Dermis microvascular lymphatic vessel endothelial cell (primary cell): ENCODE measurements at regions not wholly inside any gene's neighbourhood (a gene's known extent, or its start where the extent isn't known, plus 50 kb on each side); places are given as distances from the start of the nearest gene placed in this dataset.

Experiments
- DNase-seq, 2 donors: peaks; one replicate each; pipeline versions ENCODE4 v3.0.0 to v3.0.0-alpha.2; 2010; ENCODE audit warnings: low read depth in 2 of 2

DNA sequence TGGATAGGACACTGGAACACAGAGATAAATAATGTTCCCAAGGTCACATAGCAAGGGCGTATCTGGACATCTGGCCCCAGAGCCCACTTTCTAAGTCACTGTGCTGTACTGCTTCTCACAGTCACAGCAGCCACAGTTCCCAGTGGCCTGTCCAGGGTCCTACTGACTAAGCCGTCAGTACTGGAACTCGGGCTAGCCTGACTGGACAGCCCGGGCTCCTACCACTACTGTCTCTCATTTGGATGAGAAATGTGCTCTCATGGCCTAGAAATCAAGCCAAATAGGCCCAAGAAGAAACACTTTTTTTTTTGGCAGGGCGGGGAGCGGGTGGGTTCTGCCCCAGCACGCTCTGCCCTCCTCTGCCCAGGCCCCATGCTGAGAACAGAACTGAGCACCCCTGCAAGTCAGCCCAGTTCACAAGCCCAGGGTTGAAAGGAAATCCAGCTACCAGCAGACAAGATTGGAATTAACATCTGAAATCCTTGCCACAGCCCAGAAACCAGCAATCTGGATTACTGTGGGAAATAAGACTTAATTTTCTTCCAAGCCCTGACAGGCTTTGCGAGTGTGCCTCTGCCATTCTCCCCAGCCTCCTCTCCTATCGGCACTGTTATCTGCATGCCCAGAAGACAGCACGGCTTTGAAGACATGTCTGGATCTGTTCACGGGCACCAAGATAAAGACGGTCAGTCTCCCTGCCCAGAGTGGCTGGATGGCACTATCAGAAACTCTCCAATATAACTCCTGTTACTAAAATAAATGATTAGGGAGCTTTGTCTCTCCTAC, 182.9 kb upstream of the NCAM1 start:
- no peak for DNase-seq

DNA sequence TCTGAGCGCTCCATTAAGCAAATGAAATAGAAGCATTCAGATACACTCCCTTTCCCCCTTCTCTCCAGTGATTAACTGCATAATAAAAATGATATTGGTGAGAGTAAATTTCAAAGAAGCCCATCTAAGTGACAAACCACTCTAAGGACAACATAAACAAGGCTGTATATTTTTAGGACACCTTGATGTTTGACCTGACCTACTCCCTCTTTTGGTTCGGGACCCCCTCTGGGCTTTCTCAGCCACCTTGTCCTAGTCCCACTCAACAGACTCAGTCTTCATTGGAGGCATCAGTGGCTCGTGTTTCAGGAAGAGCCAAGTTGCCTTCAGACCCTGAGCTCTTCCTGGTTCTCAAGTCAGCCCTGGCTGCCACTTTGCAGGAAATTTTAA, 182.3 kb upstream of the NCAM1 start:
- DNase-seq = no peak

DNA sequence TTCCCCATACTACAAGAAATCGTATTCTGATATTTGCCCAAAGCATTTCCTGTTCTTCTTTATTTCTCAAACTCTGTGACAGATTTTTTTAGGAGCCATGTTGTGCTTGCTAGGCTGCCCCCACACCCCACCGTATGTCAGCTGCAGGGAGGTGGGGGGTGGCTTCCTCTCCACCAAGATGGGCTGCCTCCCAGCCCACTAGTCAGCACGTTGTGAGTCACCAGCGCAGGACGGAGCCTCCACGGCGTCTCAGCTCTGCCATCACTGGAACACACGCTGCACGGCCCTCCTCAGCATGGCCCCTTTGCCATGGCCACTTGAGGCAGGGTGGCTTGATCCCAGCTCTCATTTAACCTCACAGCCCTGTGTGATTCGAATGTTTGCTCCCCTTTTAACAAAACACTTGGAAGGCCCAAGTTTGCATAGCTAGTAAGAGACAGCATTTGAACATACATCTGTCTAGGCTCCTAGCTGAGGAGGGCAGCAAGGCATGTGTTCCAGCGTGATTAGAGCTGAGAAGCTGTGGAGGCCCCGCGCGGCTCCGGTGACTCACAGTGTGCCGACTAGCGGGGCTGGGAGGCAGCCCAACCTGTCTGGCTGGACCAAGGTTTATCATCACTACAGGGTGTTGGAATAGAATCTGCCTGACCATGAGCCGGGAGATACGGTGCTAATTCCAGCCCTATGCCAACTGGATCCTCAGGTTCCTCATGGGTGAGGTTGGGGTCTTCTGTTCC, 180.7 kb upstream of the NCAM1 start:
- DNase-seq = no peak

DNA sequence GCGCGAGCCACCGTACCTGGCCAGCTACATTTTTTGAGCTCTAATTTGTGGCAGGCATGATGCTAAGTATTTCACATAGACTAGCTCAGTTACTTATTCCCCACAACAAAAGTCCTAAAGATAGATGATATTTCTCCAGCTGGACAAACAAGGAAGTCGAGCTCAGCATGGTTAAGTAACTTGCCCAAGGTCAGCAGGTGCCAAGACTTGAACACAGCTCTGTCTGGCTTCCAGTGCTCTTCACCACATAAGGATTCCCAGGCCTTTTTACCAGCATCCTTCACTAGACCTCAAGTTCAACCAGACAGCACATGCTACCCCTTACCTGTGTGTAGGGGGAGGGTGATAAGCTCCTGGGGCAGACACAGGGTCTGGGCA, 177.3 kb upstream of the NCAM1 start:
- no peak for DNase-seq

DNA sequence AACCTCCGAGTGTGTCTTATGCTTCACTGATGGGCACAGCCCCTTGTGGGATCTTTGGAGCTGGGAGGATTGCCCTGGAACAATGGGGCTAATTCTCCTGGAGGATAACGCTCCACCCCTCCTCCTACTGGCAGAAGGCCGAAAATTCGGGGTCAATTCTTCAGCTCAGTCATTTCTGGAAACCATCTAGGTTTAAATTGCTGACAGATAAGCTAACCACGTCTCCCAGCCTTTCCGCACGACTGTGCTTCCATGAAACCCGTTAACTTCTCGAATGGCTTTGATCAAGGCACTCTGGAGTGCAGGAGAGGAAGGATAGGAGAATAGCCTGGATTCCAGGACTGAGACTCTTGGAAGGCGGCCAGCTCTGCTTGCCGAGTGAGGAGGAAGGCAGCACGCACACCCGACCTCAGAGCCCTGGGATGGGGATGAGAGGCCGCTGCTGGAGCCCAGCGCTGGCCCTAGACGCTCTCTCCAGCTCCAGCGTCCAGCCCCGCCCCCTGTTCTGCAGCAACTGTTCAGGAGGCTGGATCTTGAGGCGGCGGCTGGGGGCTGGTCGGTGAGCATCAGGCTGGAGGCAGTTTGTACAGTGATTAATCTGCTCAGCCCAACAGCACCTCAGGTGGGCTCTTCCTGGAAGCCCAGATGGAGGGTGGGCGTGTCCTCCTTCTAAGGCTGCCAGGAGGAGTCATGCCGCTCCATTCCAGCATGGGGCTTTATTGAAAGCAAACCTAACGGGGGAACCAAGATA, 176.7 kb upstream of the NCAM1 start:
- DNase-seq = peak in 1 of 2 donors; percentile 26

DNA sequence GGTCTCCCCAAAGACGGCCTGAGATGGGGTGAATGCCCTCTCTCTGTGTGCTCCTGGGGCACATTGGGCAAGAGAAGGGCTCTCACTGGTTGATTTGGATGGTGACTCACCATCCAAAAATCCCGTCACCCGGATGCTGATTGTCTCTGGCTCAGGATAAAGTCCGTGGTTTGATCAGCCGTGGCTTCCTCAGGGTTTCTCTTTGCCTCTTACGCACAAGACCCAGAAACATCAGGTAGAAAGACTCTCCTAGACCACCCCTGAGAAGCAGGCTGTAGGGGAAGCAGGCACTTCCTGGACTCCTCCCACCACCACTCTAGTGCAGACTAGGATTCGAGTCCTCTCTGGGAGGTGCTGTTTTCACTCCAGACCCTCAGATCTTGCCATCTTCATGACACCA, 176.1 kb upstream of the NCAM1 start:
- DNase-seq = no peak

DNA sequence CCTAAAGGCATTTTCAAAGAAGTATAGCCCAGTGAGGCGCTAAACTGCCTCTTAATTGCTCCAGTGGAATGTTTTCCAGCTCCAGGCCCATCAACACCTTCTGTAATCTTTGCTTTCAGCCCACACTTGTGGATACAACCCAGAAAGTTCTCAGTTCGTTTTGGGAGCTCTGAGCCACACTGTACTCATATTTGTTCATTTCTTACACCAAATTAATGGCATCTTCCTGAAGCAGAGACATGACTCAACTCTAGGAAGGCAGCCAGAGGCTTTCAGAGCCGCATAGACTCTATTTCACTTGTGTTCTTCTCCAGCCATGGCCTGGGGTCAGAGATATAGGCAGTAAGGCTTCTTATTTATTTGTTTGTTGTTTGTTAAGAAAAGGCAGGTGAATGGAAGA, 175.5 kb upstream of the NCAM1 start:
- DNase-seq = no peak

DNA sequence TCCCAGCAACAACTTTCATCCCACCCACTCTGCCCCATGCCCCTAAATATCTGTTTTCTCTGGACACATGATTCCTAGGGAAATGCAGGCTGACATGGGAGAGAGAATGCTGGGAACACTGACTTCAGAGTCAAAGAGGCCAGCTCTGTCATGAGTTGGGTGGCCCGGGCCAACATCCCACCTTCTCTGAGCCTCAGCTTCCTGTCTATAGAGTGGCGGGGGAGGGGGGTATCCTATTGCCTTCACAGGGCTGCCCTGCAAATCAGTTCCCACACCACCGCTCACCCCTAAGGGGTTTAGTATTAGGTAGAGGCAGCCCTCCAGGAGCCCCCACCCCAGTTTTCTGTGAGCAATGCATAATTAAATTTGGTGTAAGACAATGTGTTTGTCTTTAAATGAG, 175.0 kb upstream of the NCAM1 start:
- no peak for DNase-seq

DNA sequence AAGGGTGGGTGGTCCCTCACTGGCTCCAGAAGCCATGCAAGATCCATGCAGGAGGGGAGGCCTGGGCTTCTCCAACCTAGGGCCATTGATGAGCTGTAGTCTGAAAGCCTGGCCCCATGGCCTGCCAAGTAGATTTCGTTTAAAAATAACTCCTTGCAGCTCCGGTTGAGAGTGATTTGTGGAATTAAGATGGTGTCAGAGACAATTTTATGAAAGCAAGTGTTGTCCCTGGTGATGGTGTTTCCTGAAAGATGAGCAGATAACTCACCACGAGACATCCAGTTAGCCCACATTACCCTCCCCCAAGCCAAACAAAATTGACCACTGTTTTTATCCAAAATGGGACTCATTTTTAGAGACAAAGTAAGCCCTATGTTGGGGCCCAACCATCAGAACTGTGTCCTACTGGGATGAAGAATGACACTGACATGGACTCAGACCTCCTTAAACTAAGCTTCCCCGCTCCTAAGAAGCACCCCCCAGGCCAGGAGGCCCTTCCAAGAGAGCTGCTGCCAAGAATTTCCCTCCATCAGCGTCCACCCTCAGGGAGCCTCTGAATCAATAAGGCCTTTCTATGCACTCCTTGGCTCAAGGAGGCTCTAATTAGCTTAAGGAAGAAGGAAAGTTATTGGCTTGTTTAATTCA, 174.2 kb upstream of the NCAM1 start:
- no peak for DNase-seq

DNA sequence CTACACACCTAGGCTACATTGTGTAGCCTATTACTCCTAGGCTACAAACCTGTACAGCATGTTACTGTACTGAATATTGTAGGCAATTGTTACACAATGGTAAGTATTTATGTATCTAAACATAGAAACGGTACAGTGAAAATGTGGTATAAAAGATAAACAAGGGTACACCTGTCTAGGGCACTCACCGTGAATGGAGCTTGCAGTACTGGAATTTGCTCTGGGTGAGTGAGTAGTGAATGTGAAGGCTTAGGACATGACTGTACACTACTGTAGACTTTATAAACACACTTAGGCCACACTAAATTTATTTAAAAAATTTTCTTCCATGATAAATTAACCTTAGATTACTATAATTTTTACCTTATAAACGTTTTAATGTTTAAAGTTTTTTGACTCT, 171.7 kb upstream of the NCAM1 start:
- no peak for DNase-seq

DNA sequence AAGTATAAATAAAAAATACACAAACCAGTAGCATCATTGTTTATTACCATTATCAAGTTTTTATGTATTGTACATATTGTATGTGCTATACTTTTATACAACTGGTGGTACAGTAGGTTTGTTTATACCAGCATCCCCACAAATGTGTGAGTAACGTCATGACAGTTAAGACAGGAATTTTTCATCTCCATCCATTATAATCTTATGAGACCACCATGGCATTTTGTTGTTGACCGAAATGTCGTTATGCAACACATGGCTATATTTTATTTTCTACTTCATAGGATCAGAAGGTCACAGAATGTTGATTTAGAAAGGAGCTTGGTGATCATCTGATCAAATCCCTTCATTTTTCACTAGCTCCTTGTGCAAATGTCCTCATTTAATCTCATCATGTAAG, 170.9 kb upstream of the NCAM1 start:
- no peak for DNase-seq

DNA sequence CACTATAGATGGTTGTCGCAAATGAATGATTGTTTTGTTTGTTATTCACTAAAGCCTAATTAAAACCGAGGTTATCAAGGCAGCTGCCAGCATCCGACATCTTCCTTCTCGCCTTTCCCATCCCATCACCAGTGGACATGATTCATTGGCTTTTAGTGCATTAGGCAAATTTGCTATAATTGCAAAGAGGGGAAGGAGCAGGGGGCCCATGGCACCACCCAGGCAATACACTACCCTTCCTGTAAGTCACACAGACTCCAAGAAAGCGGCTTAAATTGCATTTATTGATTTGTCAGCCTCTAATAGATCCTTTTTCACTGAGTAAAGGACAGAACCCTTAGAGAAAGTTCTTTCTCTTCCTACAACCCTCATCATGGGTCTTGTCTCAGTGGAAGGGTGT, 169.2 kb upstream of the NCAM1 start:
- no peak for DNase-seq

DNA sequence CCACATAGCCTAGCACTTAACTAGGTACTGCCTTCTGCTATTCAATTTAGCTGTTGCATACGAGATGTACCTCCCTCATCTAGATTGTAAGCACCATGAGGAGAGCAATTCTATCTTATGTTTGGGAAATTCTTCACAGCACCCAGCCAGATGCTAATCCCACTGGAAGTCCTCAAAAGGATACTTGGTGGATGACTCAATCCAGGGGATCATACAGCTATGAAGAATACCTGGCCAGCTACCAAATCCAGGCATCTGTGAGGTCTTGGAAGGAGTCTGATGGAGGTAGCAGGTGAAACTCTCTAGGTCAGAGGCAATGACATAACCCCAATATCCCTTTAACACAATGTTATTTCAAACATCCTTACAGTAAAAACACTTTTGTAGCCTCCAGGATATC, 167.8 kb upstream of the NCAM1 start:
- DNase-seq = no peak

DNA sequence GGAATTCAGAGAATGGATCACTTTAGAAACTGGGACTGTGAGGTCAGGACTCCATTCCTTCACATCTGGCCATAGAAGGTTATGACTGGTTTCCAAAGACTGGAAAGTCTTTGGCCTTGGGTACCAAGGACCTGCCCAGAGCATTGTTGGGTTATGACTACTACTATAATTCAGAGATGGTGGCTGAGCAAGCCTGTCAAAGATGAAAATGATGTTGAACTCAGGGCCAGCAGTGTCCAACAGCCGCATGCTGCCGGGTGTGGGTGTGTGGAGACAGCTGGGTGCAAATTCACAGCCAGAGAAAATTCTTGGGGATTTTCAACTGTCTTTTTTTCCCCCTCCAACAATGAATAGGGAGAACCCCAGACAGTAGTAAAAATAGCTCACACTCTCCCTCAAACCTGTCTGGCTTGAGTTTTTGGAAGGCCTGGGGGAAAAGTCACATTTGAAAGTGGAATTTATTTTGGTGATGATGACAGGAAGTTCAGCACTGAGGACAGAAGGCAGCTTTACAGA, 166.8 kb upstream of the NCAM1 start:
- DNase-seq = no peak

DNA sequence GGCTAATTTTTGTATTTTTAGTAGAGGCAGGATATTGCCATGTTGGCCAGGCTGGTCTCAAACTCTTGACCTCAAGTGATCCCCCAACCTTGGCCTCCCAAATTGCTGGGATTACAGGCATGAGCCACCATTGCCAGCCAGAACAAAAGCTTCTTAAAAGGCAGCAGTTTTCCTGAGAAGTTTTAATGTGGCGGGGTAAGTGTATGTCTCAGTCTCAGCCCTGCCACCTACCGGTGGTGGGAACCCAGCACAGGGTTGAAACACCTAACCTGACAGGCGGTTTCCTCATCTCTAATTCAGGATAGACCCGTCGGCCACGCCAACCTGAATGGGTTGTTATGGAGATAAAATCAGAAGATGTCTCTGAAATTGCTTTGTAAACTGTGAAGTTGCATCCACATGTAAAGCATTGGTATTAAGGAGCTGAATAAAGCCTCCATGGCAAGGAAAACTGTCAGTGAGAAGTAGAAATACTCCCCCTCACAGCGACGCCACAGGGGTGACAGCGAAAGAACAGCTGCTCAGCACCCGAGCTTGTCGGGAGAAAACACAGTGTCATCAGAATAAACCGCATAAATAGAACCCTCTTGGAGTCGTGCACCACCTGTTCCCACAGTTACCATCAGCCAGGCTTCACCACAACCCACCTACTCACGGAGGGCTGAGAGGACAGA, 165.9 kb upstream of the NCAM1 start:
- DNase-seq = peak; percentile 36 to 45

DNA sequence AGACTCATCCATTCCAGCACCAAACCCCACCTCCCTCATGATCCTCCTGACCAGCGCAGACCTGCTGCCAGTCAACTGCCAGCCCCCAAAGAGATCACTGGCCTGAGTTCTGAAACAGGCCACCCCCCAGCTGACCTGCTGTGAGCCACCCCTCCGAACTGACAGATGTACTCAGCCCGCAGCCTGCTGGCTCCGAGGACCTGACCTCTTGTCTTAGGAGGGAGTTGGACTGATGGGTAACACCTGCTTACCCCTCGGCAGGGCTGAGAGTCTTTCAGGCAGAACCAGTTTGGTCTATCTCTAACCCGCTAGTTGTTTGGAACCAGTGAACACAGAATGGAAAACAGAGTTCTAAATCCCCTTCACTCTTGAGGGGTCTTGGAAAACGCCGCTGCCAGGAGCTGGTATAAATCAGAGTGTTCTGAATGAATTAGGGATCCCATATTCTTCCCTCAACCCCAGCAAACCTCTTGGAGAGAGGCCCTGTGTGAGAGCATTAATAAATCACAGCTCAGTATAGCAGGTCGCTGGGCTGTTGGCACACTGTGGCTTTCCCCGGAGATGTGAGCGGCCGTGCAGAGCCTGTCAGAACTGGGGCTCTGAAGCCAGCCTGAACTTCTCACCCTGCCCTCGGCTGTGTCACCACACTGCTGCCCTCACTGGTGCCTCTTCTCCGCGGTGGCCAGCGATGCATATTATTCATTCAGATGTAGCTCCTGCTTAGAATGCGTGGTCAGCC, 165.1 kb upstream of the NCAM1 start:
- DNase-seq = no peak

DNA sequence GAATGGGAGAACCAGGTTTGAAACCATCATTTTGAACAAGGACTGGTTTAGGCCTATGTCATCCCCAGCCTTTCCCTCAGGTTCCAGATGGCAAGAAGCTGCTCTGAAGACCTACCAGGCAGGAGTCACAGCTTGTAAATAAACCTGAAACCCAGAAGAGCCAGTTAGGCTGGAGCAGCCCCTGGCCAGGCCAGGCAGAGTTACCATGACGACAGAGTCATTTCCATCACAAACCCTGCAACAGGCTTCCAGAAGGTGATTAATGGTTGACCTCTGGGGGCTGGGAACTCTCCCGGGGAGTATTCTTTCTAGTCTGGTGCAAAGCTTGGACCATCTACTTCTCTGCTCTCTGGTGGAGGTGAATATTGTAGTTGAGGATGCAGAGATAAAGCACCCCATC, 164.1 kb upstream of the NCAM1 start:
- no peak for DNase-seq

DNA sequence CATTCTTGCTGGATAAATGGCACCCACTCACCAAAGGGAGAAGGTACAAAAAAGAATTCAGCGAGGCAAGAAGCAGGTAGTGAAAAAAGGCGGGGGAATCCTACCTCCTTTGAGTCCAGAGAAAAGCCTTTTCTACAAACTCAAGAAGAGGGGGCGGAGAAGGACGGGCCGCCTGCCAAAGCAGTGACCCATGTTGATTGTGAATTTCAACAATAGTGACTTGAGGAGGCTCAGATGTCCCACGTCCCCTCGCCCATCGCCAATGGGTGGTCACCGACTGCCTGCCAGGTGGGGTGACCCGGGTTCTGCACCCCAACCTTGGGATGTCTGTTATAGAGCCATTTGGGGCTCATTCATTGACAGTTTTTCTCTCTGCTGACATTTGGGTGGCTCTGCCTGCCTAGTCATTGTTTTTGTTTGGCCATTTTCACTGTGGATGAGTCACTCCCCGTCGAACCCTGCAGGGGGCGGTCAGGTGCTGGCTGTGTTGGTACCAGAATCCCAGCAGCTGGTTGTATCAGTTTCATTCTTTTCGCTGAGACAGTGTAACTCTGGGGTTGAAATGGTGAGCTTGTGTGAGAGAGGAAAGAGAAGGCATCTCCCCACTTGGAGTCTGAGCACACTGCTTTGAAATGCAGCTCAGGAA, 163.4 kb upstream of the NCAM1 start:
- peak in 1 of 2 donors; percentile 5 for DNase-seq

DNA sequence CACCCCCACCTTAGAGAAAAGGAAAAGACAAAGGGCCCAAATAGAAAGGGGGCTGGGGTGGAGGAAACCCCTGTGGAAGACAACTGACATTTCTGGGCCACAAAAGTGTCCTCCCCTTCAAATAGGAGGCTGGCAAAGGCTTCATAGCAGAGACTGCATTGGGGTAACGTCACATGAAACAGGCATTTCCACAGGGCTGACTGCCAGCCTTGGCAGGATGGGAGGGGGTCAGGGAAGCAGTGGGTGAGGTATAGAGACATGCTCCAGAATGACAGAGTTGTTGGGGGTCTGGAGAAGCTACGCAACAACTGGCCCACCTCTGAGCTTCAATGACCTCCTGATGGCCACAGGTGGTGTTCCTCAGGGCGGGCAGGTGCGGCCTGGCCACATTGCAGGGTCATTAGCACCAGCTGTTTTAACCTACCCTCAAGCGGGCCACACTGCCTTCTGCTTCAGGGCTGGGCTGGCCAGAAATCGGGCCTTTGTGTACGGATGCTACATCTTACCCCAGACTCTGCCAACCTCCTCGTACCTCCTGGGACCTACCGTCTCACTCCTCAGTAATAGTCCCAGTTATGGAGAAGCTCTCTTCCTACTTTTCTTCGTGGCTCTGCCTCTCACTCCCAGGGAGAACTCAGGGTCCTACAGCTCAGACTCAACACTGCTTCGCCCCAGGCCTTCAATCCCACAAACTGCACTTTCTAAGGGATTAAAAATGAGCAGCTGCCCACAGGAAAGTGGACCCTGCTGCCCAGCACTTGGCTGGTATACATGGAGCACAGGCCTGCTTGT, 160.0 kb upstream of the NCAM1 start:
- no peak for DNase-seq

DNA sequence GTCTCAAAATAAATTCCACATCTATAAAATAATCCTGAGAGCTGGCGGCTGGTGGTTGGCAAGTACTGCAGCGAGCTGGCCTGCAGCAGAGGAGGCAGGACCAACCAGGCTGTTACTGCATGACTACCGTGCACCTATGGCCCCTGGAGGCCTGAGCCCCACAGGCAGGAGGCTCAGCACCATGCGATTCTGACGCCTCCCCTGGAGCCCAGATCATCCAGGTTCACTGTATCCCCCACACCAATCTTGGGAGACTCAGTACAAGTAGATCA, 159.5 kb upstream of the NCAM1 start:
- no peak for DNase-seq
